ENCODE measurements at regions not wholly inside any gene's neighbourhood (a gene's known extent, or its start where the extent isn't known, plus 50 kb on each side); places are given as distances from the start of the nearest gene placed in this dataset.

DNA sequence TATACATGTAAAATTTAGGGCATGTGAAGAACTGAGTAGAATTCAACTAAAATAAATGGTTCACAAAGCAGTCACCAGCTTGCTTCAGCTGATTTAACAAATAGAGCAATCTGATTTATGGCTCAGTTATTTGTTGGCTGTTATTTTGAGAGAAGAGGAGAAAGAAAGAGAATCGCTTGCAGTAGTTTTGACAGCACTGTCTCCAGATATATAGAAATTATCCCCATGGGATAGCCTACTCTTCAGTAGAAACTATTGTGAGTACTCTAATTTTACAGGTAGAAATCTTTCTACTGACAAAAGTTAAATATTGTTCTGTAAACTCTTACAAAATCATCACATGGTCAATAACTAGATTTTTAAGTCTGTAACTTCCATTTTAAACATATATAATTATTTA, 1098.2 kb downstream of the MRPL39 start:
- no peak overlapping the region for H2AFZ ChIP-seq (ENCODE audit: low read depth, low read length)
- FAIRE-seq (no peak), DNase-seq (ENCODE audit: low read depth, low spot score) (no peak)
- no peak overlapping the region for H3K4me2 ChIP-seq (ENCODE audit: insufficient read depth, low read length)
- no peak for TF ChIP-seq POLR2A (IDR thresholded peaks at IDR 0.05; ENCODE audit: low read depth, low read length)
- TF ChIP-seq, protein P1, sequence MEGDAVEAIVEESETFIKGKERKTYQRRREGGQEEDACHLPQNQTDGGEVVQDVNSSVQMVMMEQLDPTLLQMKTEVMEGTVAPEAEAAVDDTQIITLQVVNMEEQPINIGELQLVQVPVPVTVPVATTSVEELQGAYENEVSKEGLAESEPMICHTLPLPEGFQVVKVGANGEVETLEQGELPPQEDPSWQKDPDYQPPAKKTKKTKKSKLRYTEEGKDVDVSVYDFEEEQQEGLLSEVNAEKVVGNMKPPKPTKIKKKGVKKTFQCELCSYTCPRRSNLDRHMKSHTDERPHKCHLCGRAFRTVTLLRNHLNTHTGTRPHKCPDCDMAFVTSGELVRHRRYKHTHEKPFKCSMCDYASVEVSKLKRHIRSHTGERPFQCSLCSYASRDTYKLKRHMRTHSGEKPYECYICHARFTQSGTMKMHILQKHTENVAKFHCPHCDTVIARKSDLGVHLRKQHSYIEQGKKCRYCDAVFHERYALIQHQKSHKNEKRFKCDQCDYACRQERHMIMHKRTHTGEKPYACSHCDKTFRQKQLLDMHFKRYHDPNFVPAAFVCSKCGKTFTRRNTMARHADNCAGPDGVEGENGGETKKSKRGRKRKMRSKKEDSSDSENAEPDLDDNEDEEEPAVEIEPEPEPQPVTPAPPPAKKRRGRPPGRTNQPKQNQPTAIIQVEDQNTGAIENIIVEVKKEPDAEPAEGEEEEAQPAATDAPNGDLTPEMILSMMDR (IDR thresholded peaks at IDR 0.05; ENCODE audit: extremely low read depth in 1 of 2, insufficient read depth in 1 of 2, low read depth in 1 of 2, low read length in 2 of 2), result no peak
- no peak for TF ChIP-seq JUN (IDR thresholded peaks at IDR 0.05; ENCODE audit: borderline replicate concordance, insufficient read depth, insufficient read length, low read depth)
- no peak for TF ChIP-seq MYC (IDR thresholded peaks at IDR 0.05; ENCODE audit: low read depth, low read length)
- no peak for TF ChIP-seq GATA2 (IDR thresholded peaks at IDR 0.05; ENCODE audit: insufficient read depth, insufficient read length, low read depth, low read length)
- TF ChIP-seq POLR2AphosphoS5 (IDR thresholded peaks at IDR 0.05; ENCODE audit: insufficient read depth, low read depth, low read length), result no peak
- TF ChIP-seq, protein P2, sequence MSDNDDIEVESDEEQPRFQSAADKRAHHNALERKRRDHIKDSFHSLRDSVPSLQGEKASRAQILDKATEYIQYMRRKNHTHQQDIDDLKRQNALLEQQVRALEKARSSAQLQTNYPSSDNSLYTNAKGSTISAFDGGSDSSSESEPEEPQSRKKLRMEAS (IDR thresholded peaks at IDR 0.05; ENCODE audit: insufficient read depth, insufficient read length), result no peak
- TF ChIP-seq EZH2 (IDR thresholded peaks at IDR 0.05; ENCODE audit: borderline replicate concordance, low read depth, low read length, severe bottlenecking), result no peak
- no peak for TF ChIP-seq FOS (IDR thresholded peaks at IDR 0.05; ENCODE audit: borderline replicate concordance, insufficient read depth, low read length)
- H3K36me3 ChIP-seq (ENCODE audit: control insufficient read depth in 2 of 2, extremely low read depth in 1 of 2, insufficient read depth in 2 of 2, low read length in 2 of 2), result no peaks in the 10 kb centered on the region
- intact Hi-C loops (cut with micrococcal nuclease), result no loop called here
- H3K9me3 ChIP-seq (replicated peaks; ENCODE audit: control insufficient read depth, insufficient read depth, low read length), result no peaks in the 10 kb centered on the region
- no peak overlapping the region for H3K9ac ChIP-seq (replicated peaks; ENCODE audit: extremely low read depth, insufficient read depth, low read length)
- H3K9me1 ChIP-seq (replicated peaks; ENCODE audit: control insufficient read depth, extremely low read depth, insufficient read depth, low read length), result no peaks in the 10 kb centered on the region
- H3K27me3 ChIP-seq (ENCODE audit: control insufficient read depth in 2 of 2, insufficient read depth in 2 of 2, low read length in 2 of 2), result no peaks in the 10 kb centered on the region
- no TSS peak for BruUV-seq (replicated peaks)
- H3K4me1 ChIP-seq (ENCODE audit: control insufficient read depth, extremely low read depth, insufficient read depth, low read length), result no peaks in the 10 kb centered on the region
- H3K4me3 ChIP-seq (replicated peaks in 1 of 3; ENCODE audit: insufficient read depth in 1 of 3, low read depth in 1 of 3, low read length in 3 of 3), result no peak overlapping the region
- POLR2A ChIA-PET, result no interaction called here
- CTCF ChIA-PET, result no interaction called here
- dilution Hi-C loops (cut with MboI; ENCODE audit: extremely low pct_ligation_motif_present, low sequenced_read_pairs), result no loop called here
- no peak overlapping the region for H3K27ac ChIP-seq (ENCODE audit: insufficient read depth, low read depth, low read length)
- H3K79me2 ChIP-seq (ENCODE audit: control insufficient read depth, insufficient read depth, low read length), result no peaks in the 10 kb centered on the region
- no peaks in the 10 kb centered on the region for H4K20me1 ChIP-seq (replicated peaks; ENCODE audit: control insufficient read depth, extremely low read depth, insufficient read depth, low read length)

All from endothelial cell of umbilical vein (primary cell).